IMR-90 (cell line): ENCODE measurements at regions not wholly inside any gene's neighbourhood (a gene's known extent, or its start where the extent isn't known, plus 50 kb on each side); places are given as distances from the start of the nearest gene placed in this dataset.

Experiments
- ATAC-seq: fragments of 200-7000 bp; cut with Tn5 transposase; 2 replicates; pipeline ENCODE4 v1.9.1; 2020; ENCODE audit warnings: low read depth, mild to moderate bottlenecking, moderate library complexity
- BruUV-seq: library from RNA; stranded (reverse); fragments of 400-500 nt; replicated peaks from 2 replicates; lab custom pipeline; 2021; lab: Mats Ljungman, UMichigan
- CTCF ChIA-PET: fragments of 300-600 bp; formaldehyde crosslinking; extraction: SDS; loops from one replicate; lab custom pipeline; 2021; ENCODE audit warnings: antibody characterized with exemption; lab: Yijun Ruan, JAX
- POLR2A ChIA-PET: fragments of 300-600 bp; sonication (Branson Sonifier 250); formaldehyde crosslinking; loops from one replicate; lab custom pipeline; 2022; ENCODE audit warnings: antibody characterized with exemption; ENCODE audit not compliant: unreplicated experiment; lab: Charles Lee
- DNase-seq: peaks from one replicate; pipeline ENCODE4 v3.0.0; 2013
- H2AFZ ChIP-seq: replicated peaks from 2 replicates; pipeline ENCODE3; 2013; ENCODE audit warnings: low read length, mild to moderate bottlenecking; ENCODE audit not compliant: poor library complexity
- H2AK5ac ChIP-seq: 2 replicates; pipeline ENCODE4 v1.6.1; 2013; ENCODE audit warnings: low read depth, low read length, inconsistent platforms
- H2AK9ac ChIP-seq: replicated peaks from 2 replicates; pipeline ENCODE3; 2013; ENCODE audit warnings: mild to moderate bottlenecking, low read depth, low read length, moderate library complexity; ENCODE audit not compliant: poor library complexity
- H2BK120ac ChIP-seq: 2 replicates; pipeline ENCODE4 v1.6.1; 2013; ENCODE audit warnings: low read depth, low read length, inconsistent platforms
- H2BK15ac ChIP-seq: 3 replicates; pipeline ENCODE4 v1.6.1; 2013; ENCODE audit warnings: low read depth, low read length, inconsistent platforms
- H2BK20ac ChIP-seq: 2 replicates; pipeline ENCODE4 v1.6.1; 2013; ENCODE audit warnings: low read depth, mild to moderate bottlenecking, inconsistent platforms, low read length, moderate library complexity
- H2BK5ac ChIP-seq: 2 replicates; pipeline ENCODE4 v1.6.1; 2013; ENCODE audit warnings: mild to moderate bottlenecking, low read depth, low read length, inconsistent platforms; ENCODE audit not compliant: poor library complexity, severe bottlenecking
- H3K14ac ChIP-seq: replicated peaks from 2 replicates; pipeline ENCODE4 v1.6.1; 2013; ENCODE audit warnings: low read depth, low read length, inconsistent platforms
- H3K18ac ChIP-seq: 2 replicates; pipeline ENCODE4 v1.6.1; 2013; ENCODE audit warnings: low read depth, low read length, control low read depth
- H3K23ac ChIP-seq: 2 replicates; pipeline ENCODE4 v1.6.1; 2013; ENCODE audit warnings: low read depth, low read length, inconsistent platforms
- H3K27ac ChIP-seq: 2 replicates; pipeline ENCODE4 v1.5.1; 2013; ENCODE audit warnings: mild to moderate bottlenecking, control low read depth, low read length; ENCODE audit not compliant: insufficient read depth
- H3K27me3 ChIP-seq: 2 replicates; pipeline ENCODE4 v1.6.1; 2013; ENCODE audit warnings: low read length; ENCODE audit not compliant: control insufficient read depth, insufficient read depth
- H3K36me3 ChIP-seq: 2 replicates; pipeline ENCODE4 v1.6.1; 2013; ENCODE audit warnings: low read length, mixed read lengths; ENCODE audit not compliant: control insufficient read depth, insufficient read depth
- H3K4ac ChIP-seq: 2 replicates; pipeline ENCODE4 v1.6.1; 2013; ENCODE audit warnings: low read depth, low read length, inconsistent platforms
- H3K4me1 ChIP-seq: 2 replicates; pipeline ENCODE4 v1.6.1; 2013; ENCODE audit warnings: low read length, mixed read lengths; ENCODE audit not compliant: control insufficient read depth, insufficient read depth
- H3K4me2 ChIP-seq: 2 replicates; pipeline ENCODE4 v1.6.1; 2013; ENCODE audit warnings: low read depth, mild to moderate bottlenecking, control low read depth, low read length, moderate library complexity
- H3K4me3 ChIP-seq: 2 replicates; pipeline ENCODE4 v1.5.1; 2013; ENCODE audit warnings: low read depth, mild to moderate bottlenecking, control low read depth, low read length, moderate library complexity; ENCODE audit not compliant: insufficient read depth
- H3K56ac ChIP-seq: 2 replicates; pipeline ENCODE4 v1.6.1; 2013; ENCODE audit warnings: low read length, inconsistent platforms; ENCODE audit not compliant: insufficient read depth; ENCODE audit errors: extremely low read depth
- H3K79me1 ChIP-seq, 2 experiments: 2 replicates each; pipeline ENCODE4 v1.6.1; 2013; ENCODE audit warnings: low read length in 2 of 2, inconsistent platforms in 1 of 2, low read depth in 1 of 2
- H3K9ac ChIP-seq: 2 replicates; pipeline ENCODE4 v1.6.1; 2013; ENCODE audit warnings: low read depth, low read length, control low read depth
- H3K9me1 ChIP-seq: 2 replicates; pipeline ENCODE4 v1.6.1; 2013; ENCODE audit warnings: low read length, inconsistent platforms; ENCODE audit not compliant: insufficient read depth
- H3K9me3 ChIP-seq: 2 replicates; pipeline ENCODE4 v1.6.1; 2013; ENCODE audit warnings: low read length; ENCODE audit not compliant: control insufficient read depth, insufficient read depth
- H4K20me1 ChIP-seq: 2 replicates; pipeline ENCODE4 v1.6.1; 2013; ENCODE audit warnings: low read length, inconsistent platforms; ENCODE audit not compliant: insufficient read depth
- H4K5ac ChIP-seq: 2 replicates; pipeline ENCODE4 v1.6.1; 2013; ENCODE audit warnings: mild to moderate bottlenecking, low read depth, low read length, control low read depth
- H4K8ac ChIP-seq, 2 experiments: 2 replicates each; pipeline ENCODE4 v1.6.1; 2013; ENCODE audit warnings: low read depth in 2 of 2, low read length in 2 of 2, control low read depth in 1 of 2, inconsistent platforms in 1 of 2
- H4K91ac ChIP-seq: 2 replicates; pipeline ENCODE4 v1.6.1; 2013; ENCODE audit warnings: low read depth, low read length, inconsistent platforms; ENCODE audit not compliant: insufficient read depth
- CEBPB ChIP-seq: IDR thresholded peaks from 2 replicates; pipeline ENCODE4 v1.6.1; 2012; ENCODE audit warnings: low read depth, low read length, improper control_type of control experiment
- CHD1 ChIP-seq: IDR thresholded peaks from 2 replicates; pipeline ENCODE4 v1.6.1; 2012; ENCODE audit warnings: low read depth, low read length, improper control_type of control experiment
- CTCF ChIP-seq: conservative IDR thresholded peaks from 2 replicates; pipeline ENCODE4 v1.5.1; 2012; ENCODE audit warnings: mild to moderate bottlenecking, low read depth, low read length, improper control_type of control experiment
- FOS ChIP-seq: fragments of 150-350 bp; IDR thresholded peaks from 2 replicates; pipeline ENCODE4 v1.6.1; 2016; ENCODE audit warnings: low read depth, low read length
- MAFK ChIP-seq: IDR thresholded peaks from 2 replicates; pipeline ENCODE4 v1.6.1; 2012; ENCODE audit warnings: low read depth, low read length, improper control_type of control experiment
- MAZ ChIP-seq: IDR thresholded peaks from 2 replicates; pipeline ENCODE4 v1.6.1; 2012; ENCODE audit warnings: low read depth, mild to moderate bottlenecking, low read length, improper control_type of control experiment, moderate library complexity, borderline replicate concordance
- MXI1 ChIP-seq: IDR thresholded peaks from 2 replicates; pipeline ENCODE4 v1.6.1; 2012; ENCODE audit warnings: low read depth, mild to moderate bottlenecking, low read length, moderate library complexity, borderline replicate concordance
- NFE2L2 ChIP-seq: fragments of 150-350 bp; IDR thresholded peaks from 2 replicates; pipeline ENCODE4 v1.6.1; 2016; ENCODE audit warnings: low read depth, mild to moderate bottlenecking, low read length
- POLR2A ChIP-seq: IDR thresholded peaks from 2 replicates; pipeline ENCODE4 v1.6.1; 2012; ENCODE audit warnings: mild to moderate bottlenecking, low read depth, low read length
- RAD21 ChIP-seq: IDR thresholded peaks from 2 replicates; pipeline ENCODE4 v1.6.1; 2012; ENCODE audit warnings: low read length, improper control_type of control experiment
- RCOR1 ChIP-seq: IDR thresholded peaks from 2 replicates; pipeline ENCODE4 v1.6.1; 2012; ENCODE audit warnings: mild to moderate bottlenecking, low read length, improper control_type of control experiment; ENCODE audit not compliant: insufficient replicate concordance
- RFX5 ChIP-seq: IDR thresholded peaks from 2 replicates; pipeline ENCODE4 v1.8.0; 2012; ENCODE audit warnings: low read depth, mild to moderate bottlenecking, low read length, moderate library complexity
- SMC3 ChIP-seq: fragments of 150-350 bp; IDR thresholded peaks from 2 replicates; pipeline ENCODE4 v1.6.1; 2016; ENCODE audit warnings: low read depth, mild to moderate bottlenecking, antibody characterized with exemption, low read length, moderate library complexity
- USF2 ChIP-seq: fragments of 150-350 bp; IDR thresholded peaks from 2 replicates; pipeline ENCODE4 v1.6.1; 2017; ENCODE audit warnings: mild to moderate bottlenecking, antibody characterized with exemption, low read length, low read depth
- WGBS, 2 experiments: methylation state at CpG; one replicate each; pipeline versions ENCODE4 v1.1.5 to v1.1.7; 2013; ENCODE audit warnings: missing lambda C conversion rate in 2 of 2; ENCODE audit not compliant: insufficient read length in 1 of 2; ENCODE audit errors: extremely low coverage in 2 of 2; 5-methylcytosine and 5-hydroxymethylcytosine counted together
- dilution Hi-C: fragments of 300-500 bp; cut with HindIII; formaldehyde crosslinking; loops from one replicate; pipeline ENCODE4 v1.14.3; 2018; ENCODE audit warnings: low sequenced_read_pairs; ENCODE audit not compliant: unreplicated experiment
- in situ Hi-C: fragments of 300-500 bp; cut with MboI; formaldehyde crosslinking; loops from 3 replicates; pipeline ENCODE4 v1.14.3; 2019; ENCODE audit warnings: low sequenced_read_pairs, inconsistent platforms, mixed read lengths
- intact Hi-C: fragments of 100-400 bp; cut with micrococcal nuclease; formaldehyde crosslinking; loops from 2 replicates; pipeline ENCODE4 v1.10.0; 2022
- TF ChIP-seq, protein P1 (sequence below): fragments of 150-350 bp; IDR thresholded peaks from 2 replicates; pipeline ENCODE4 v1.6.1; 2016; ENCODE audit warnings: low read depth, mild to moderate bottlenecking, low read length, moderate library complexity, borderline replicate concordance

DNA sequence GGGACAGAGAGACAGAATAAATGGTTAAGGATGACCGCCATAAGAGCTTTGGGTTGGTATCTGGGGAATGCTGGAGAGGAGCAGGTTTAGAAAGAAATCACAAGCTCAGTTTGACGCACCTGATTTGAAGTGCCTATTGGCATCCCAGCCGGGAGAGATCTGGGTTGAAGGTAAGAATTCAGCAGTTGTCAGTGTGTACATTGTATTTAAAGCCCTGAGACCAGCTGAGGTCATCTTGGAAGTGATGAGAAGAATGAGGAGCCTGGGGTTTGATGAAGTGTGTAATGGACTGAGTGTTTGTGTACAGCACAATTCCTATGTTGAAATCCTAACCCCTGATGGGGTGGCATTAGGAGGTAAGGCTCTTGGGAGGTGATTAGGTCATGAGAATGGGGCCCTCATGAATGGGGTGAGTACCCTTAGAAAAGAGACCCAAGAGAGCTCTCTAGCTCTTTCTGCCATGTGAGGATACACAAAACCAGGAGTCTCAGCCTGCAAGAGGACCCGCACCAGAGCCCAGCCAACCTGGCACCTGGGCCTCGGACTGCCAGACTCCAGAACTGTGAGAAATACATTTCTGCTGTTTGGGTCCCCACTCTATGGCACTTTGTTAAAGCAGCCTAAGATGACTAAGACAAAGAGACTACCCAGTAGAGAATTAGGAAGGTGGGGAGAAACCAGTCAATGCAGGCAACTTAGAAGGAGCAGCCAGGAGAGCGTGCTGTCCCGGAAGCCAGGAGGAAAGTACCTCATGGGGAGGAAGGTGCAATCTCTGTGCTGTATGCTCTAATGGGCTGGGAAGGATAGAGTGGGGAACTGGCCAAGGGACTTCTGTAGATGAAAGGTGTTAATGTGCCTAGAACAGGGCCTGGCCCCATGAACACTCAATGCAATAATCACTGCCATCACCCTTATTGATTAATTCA, 133.7 kb upstream of the SLC24A3 start:
- in situ Hi-C loops = no loop called here
- no peak overlapping the region for H4K8ac ChIP-seq
- H4K20me1 ChIP-seq = no peaks in the 10 kb centered on the region
- no peak overlapping the region for H3K4me2 ChIP-seq
- dilution Hi-C loops = no loop called here
- ATAC-seq = no peak
- no peak for TF ChIP-seq CEBPB
- TF ChIP-seq CHD1 = no peak
- no peak for TF ChIP-seq RFX5
- TF ChIP-seq MAZ = no peak
- no peak for TF ChIP-seq FOS
- no peak for TF ChIP-seq SMC3
- no peak for TF ChIP-seq RAD21
- no peak for TF ChIP-seq NFE2L2
- TF ChIP-seq MAFK = no peak
- TF ChIP-seq RCOR1 = no peak
- TF ChIP-seq USF2 = no peak
- TF ChIP-seq, protein P1, sequence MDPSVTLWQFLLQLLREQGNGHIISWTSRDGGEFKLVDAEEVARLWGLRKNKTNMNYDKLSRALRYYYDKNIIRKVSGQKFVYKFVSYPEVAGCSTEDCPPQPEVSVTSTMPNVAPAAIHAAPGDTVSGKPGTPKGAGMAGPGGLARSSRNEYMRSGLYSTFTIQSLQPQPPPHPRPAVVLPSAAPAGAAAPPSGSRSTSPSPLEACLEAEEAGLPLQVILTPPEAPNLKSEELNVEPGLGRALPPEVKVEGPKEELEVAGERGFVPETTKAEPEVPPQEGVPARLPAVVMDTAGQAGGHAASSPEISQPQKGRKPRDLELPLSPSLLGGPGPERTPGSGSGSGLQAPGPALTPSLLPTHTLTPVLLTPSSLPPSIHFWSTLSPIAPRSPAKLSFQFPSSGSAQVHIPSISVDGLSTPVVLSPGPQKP = no peak
- no peak for TF ChIP-seq POLR2A
- no peak for TF ChIP-seq CTCF
- TF ChIP-seq MXI1 = no peak
- no peak for DNase-seq
- ChIA-PET CTCF (no interaction called here), POLR2A (no interaction called here)
- no peak overlapping the region for H3K9ac ChIP-seq
- no peak overlapping the region for H2BK15ac ChIP-seq
- no peak overlapping the region for H4K5ac ChIP-seq
- no peaks in the 10 kb centered on the region for H3K27me3 ChIP-seq
- H3K9me1 ChIP-seq = no peaks in the 10 kb centered on the region
- no peak overlapping the region for H2AK5ac ChIP-seq
- H2AK9ac ChIP-seq = no peak overlapping the region
- H3K27ac ChIP-seq = no peak overlapping the region
- no peak overlapping the region for H3K56ac ChIP-seq
- no peak overlapping the region for H2BK5ac ChIP-seq
- no peak overlapping the region for H2AFZ ChIP-seq
- no peak overlapping the region for H3K23ac ChIP-seq
- no peak overlapping the region for H2BK20ac ChIP-seq
- no peak overlapping the region for H3K4me3 ChIP-seq
- no peak overlapping the region for H2BK120ac ChIP-seq
- WGBS, 2 experiments = 36% methylated on average over 3 of the region's 7 CpGs; no CpG with 5 or more reads in 1 of the 2 experiments
- H3K9me3 ChIP-seq = peaks cover 12% of the 10 kb centered on the region
- H3K18ac ChIP-seq = no peak overlapping the region
- no peak overlapping the region for H3K4ac ChIP-seq
- intact Hi-C loops = no loop called here
- H3K14ac ChIP-seq = no peak overlapping the region
- no TSS peak for BruUV-seq
- H3K79me1 ChIP-seq = no peaks in the 10 kb centered on the region
- no peaks in the 10 kb centered on the region for H3K4me1 ChIP-seq
- no peak overlapping the region for H4K91ac ChIP-seq
- no peaks in the 10 kb centered on the region for H3K36me3 ChIP-seq
